ENCODE measurements at regions not wholly inside any gene's neighbourhood (a gene's known extent, or its start where the extent isn't known, plus 50 kb on each side); places are given as distances from the start of the nearest gene placed in this dataset.

- no peak overlapping the region for H3K4me3 ChIP-seq (ENCODE audit: low read depth, low read length)
- TF ChIP-seq, protein P1, sequence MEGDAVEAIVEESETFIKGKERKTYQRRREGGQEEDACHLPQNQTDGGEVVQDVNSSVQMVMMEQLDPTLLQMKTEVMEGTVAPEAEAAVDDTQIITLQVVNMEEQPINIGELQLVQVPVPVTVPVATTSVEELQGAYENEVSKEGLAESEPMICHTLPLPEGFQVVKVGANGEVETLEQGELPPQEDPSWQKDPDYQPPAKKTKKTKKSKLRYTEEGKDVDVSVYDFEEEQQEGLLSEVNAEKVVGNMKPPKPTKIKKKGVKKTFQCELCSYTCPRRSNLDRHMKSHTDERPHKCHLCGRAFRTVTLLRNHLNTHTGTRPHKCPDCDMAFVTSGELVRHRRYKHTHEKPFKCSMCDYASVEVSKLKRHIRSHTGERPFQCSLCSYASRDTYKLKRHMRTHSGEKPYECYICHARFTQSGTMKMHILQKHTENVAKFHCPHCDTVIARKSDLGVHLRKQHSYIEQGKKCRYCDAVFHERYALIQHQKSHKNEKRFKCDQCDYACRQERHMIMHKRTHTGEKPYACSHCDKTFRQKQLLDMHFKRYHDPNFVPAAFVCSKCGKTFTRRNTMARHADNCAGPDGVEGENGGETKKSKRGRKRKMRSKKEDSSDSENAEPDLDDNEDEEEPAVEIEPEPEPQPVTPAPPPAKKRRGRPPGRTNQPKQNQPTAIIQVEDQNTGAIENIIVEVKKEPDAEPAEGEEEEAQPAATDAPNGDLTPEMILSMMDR (IDR thresholded peaks at IDR 0.05; ENCODE audit: insufficient read depth, low read depth, low read length, missing control alignments), result no peak
- DNase-seq (ENCODE audit: low read depth), result peak; percentile 94
Measured at GRCh38 chr4:38306482-38307071, 346.4 kb downstream of the PTTG2 start.

DNA sequence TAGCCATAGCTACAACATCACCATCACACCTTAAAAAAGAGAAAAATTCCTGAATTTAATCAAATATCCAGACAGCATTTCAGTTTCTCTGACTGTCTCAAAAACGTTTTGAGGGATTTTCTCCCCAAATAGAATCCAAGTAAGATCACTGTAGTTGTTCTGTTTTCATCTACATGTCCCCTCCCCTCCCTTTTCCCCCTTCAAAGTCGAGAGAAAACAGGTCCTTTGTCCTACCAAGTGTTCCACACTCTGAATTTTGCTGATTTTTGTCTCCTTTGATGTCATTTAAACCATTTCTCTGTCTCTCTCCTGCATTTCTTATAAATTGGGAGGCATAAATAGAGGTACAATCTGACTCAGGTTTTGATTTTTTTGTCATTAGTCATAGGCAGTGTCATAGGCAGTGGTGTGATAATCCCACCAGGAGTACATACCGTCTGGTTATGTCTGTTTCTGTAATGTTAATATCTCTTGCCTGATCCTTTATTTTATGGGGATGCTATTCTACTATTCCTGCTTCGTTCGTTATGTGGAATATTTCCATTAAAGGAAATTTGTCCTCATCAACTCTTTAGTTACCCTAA lies 348.6 kb downstream of the PTTG2 start:
- TF ChIP-seq, protein P1 (IDR thresholded peaks at IDR 0.05; ENCODE audit: insufficient read depth, low read depth, low read length, missing control alignments), result no peak
- DNase-seq (ENCODE audit: low read depth), result no peak

GRCh38 chr4:38309471-38309870 lies 349.3 kb downstream of the PTTG2 start:
- TF ChIP-seq, protein P1 (IDR thresholded peaks at IDR 0.05; ENCODE audit: insufficient read depth, low read depth, low read length, missing control alignments), result no peak
- H3K4me3 ChIP-seq (ENCODE audit: low read depth, low read length), result no peak overlapping the region
- DNase-seq (ENCODE audit: low read depth), result no peak

More for the DNA sequence above, 348.6 kb downstream of the PTTG2 start:
- no peak overlapping the region for H3K4me3 ChIP-seq (ENCODE audit: low read depth, low read length)

DNA sequence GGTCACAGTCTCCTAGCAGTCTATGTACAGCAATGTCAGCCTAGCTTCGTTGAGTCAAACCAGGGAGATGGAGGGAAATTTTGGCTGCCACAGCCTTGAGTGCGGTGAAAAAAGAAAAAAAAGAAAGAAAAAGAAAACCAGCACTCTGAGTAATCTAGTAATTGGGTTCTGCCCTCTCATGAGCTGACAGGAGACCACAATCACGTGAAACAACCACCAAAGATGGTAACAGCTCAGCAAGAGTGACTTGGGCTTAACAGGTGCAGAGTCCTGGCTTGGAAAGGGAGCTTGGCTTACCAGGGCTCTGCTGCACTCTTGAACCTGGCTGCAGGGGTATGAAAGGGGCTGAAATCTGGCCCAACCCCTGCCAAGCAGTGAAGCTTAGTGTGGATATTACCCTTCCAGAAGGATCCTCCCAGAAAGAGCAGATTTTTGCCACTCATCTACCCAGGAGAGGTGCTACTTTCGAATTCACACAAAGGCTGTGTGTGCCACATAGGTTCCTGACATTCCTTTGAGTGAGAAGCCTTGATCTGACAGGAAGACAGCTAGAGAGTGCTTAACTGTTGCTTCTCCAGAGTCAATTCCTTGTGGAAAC lies 350.3 kb downstream of the PTTG2 start:
- peak; percentile 97 for DNase-seq (ENCODE audit: low read depth)
- H3K4me3 ChIP-seq (ENCODE audit: low read depth, low read length), result no peak overlapping the region; the same call in 1 of the 2 replicates
- TF ChIP-seq, protein P1 (IDR thresholded peaks at IDR 0.05; ENCODE audit: insufficient read depth, low read depth, low read length, missing control alignments), result no peak

GRCh38 chr4:38311495-38312126 lies 351.4 kb downstream of the PTTG2 start:
- no peak overlapping the region for H3K4me3 ChIP-seq (ENCODE audit: low read depth, low read length)
- no peak for DNase-seq (ENCODE audit: low read depth)
- TF ChIP-seq, protein P1 (IDR thresholded peaks at IDR 0.05; ENCODE audit: insufficient read depth, low read depth, low read length, missing control alignments), result no peak

GRCh38 chr4:38313175-38313574 lies 350.8 kb upstream of the KLF3 start:
- no peak overlapping the region for H3K4me3 ChIP-seq (ENCODE audit: low read depth, low read length)
- TF ChIP-seq, protein P1 (IDR thresholded peaks at IDR 0.05; ENCODE audit: insufficient read depth, low read depth, low read length, missing control alignments), result no peak
- no peak for DNase-seq (ENCODE audit: low read depth)
